ENCODE measurements at regions not wholly inside any gene's neighbourhood (a gene's known extent, or its start where the extent isn't known, plus 50 kb on each side); places are given as distances from the start of the nearest gene placed in this dataset.

GRCh38 chr10:76631036-76631670 is 1006.5 kb downstream of the KCNMA1 start:
- Histone ChIP-seq H2AFZ (ENCODE audit: low read length) (no peak overlapping the region), H3K79me1 (ENCODE audit: low read depth, low read length) (no peaks in the 10 kb centered on the region), H2BK20ac (ENCODE audit: low read length) (no peak overlapping the region), H2BK15ac (ENCODE audit: low read length) (no peak overlapping the region), H3K9ac (replicated peaks in 1 of 4; ENCODE audit: extremely low read depth in 1 of 4, low read depth in 3 of 4, low read length in 3 of 4) (no peak overlapping the region), H2BK120ac (replicated peaks; ENCODE audit: low read depth, low read length) (no peak overlapping the region), H3K36me3 (ENCODE audit: control insufficient read depth in 2 of 4, insufficient read depth in 4 of 4, low read length in 3 of 4) (no peaks in the 10 kb centered on the region), H3K56ac (replicated peaks; ENCODE audit: insufficient read length, low read depth, low read length) (no peak overlapping the region), H2BK5ac (ENCODE audit: low read depth, low read length) (no peak overlapping the region), H3K18ac (ENCODE audit: extremely low read depth, low read length) (no peak overlapping the region), H2AK5ac (ENCODE audit: low read depth, low read length) (no peak overlapping the region), H2BK12ac (ENCODE audit: low read depth, low read length) (no peak overlapping the region), H4K20me1 (replicated peaks in 1 of 2; ENCODE audit: control insufficient read depth in 1 of 2, insufficient read depth in 2 of 2, low read length in 2 of 2) (no peaks in the 10 kb centered on the region), H3K4me1 (replicated peaks in 1 of 4; ENCODE audit: control insufficient read depth in 3 of 4, insufficient read depth in 4 of 4, low read length in 3 of 4) (peaks cover 0 to 4% (median 1%) of the 10 kb centered on the region in 4 experiments; a peak in 1 of 7 replicates), H4K8ac (ENCODE audit: extremely low read depth, insufficient read depth, low read length) (no peak overlapping the region), H3K4me2 (ENCODE audit: insufficient read depth in 1 of 2, low read depth in 2 of 2, low read length in 2 of 2) (no peak overlapping the region; a peak in 1 of 4 replicates), H3K79me2 (ENCODE audit: control insufficient read depth in 1 of 2, insufficient read depth in 2 of 2, low read length in 2 of 2) (no peaks in the 10 kb centered on the region), H3K27ac (ENCODE audit: low read depth, low read length) (no peak overlapping the region), H3K4ac (replicated peaks; ENCODE audit: insufficient read length, low read depth, low read length) (no peak overlapping the region), H3K4me3 (ENCODE audit: extremely low read depth in 1 of 4, insufficient read depth in 2 of 4, low read depth in 3 of 4, low read length in 4 of 4) (no peak overlapping the region), H3K9me3 (ENCODE audit: insufficient read depth in 2 of 2, low read depth in 1 of 2, low read length in 1 of 2) (no peaks in the 10 kb centered on the region), H3K14ac (ENCODE audit: insufficient read length) (no peak overlapping the region), H4K91ac (replicated peaks; ENCODE audit: insufficient read length, low read length) (no peak overlapping the region), H3K23ac (ENCODE audit: insufficient read length) (no peak overlapping the region), H4K5ac (ENCODE audit: insufficient read length, low read depth, low read length) (no peak overlapping the region), H3K27me3 (replicated peaks in 1 of 4; ENCODE audit: control insufficient read depth in 3 of 4, extremely low read depth in 1 of 4, insufficient read depth in 3 of 4, low read length in 3 of 4) (no peaks in the 10 kb centered on the region), H3K23me2 (ENCODE audit: low read depth, low read length) (no peaks in the 10 kb centered on the region)
- ChIA-PET CTCF (ENCODE audit: partially characterized antibody) (interaction anchor here (0.8 to 1.7 kb wide), 6 partner anchors 7 to 406 kb away, joined by 3 to 6 read pairs (median 4); no protein-coding TSS in a partner anchor), POLR2A (ENCODE audit: partially characterized antibody) (interaction anchor here (0.6 to 0.7 kb wide), 2 partner anchors 12 to 38 kb away, joined by 3 to 5 read pairs; no protein-coding TSS in a partner anchor)
- WGBS, 2 experiments (ENCODE audit: extremely low coverage in 1 of 2, insufficient coverage in 1 of 2, insufficient read length in 1 of 2, insufficient replicate concordance in 2 of 2, low coverage in 1 of 2, low lambda C conversion rate in 2 of 2, missing lambda C conversion rate in 1 of 2) = 90% methylated on average over 5 of the region's 5 CpGs; no CpG with 5 or more reads in 1 of the 2 experiments
- FAIRE-seq = no peak
- no peak for DNase-seq (ENCODE audit: low read depth in 1 of 2, low spot score in 2 of 2)
- TF ChIP-seq FOSL1 (IDR thresholded peaks at IDR 0.05; ENCODE audit: insufficient read depth, low read depth, low read length) (no peak), KDM4A (IDR thresholded peaks at IDR 0.05; ENCODE audit: low read depth, low read length, severe bottlenecking) (no peak), HDAC6 (IDR thresholded peaks at IDR 0.05; ENCODE audit: low read depth, low read length) (no peak), HDAC2 (IDR thresholded peaks at IDR 0.05; ENCODE audit: borderline replicate concordance in 1 of 2, low read depth in 2 of 2, low read length in 2 of 2) (no peak), KDM1A (IDR thresholded peaks at IDR 0.05; ENCODE audit: borderline replicate concordance, low read length) (no peak), TCF12 (IDR thresholded peaks at IDR 0.05; ENCODE audit: low read depth, low read length) (no peak), TEAD4 (IDR thresholded peaks at IDR 0.05; ENCODE audit: low read depth, low read length) (no peak), CHD2 (IDR thresholded peaks at IDR 0.05; ENCODE audit: low read length) (no peak), SIN3A (conservative IDR thresholded peaks at IDR 0.05 in 1 of 2, IDR thresholded peaks at IDR 0.05 in 1 of 2; ENCODE audit: low read depth in 1 of 2, low read length in 2 of 2) (no peak), E2F6 (IDR thresholded peaks at IDR 0.05) (no peak), CBX8 (IDR thresholded peaks at IDR 0.05; ENCODE audit: borderline replicate concordance, low read depth, low read length) (no peak), CREB1 (IDR thresholded peaks at IDR 0.05) (no peak), NRF1 (IDR thresholded peaks at IDR 0.05; ENCODE audit: low read depth, low read length) (no peak)
